ENCODE measurements at regions not wholly inside any gene's neighbourhood (a gene's known extent, or its start where the extent isn't known, plus 50 kb on each side); places are given as distances from the start of the nearest gene placed in this dataset.

- Histone ChIP-seq H3K4me1 (no peaks in the 10 kb centered on the region), H3K27ac (no peak overlapping the region), H3K4me3 (no peak overlapping the region), H3K4me2 (no peak overlapping the region), H3K9me3 (peaks cover under 1% of the 10 kb centered on the region; the same call in 1 of the 3 replicates)
- FAIRE-seq: no peak
- TF ChIP-seq RARB (CRISPR knock-in tag; IDR thresholded peaks at IDR 0.05) (no peak), KDM1A (IDR thresholded peaks at IDR 0.05; ENCODE audit: low read depth) (no peak), EHMT2 (IDR thresholded peaks at IDR 0.05; ENCODE audit: low read depth) (no peak), BHLHE40 (IDR thresholded peaks at IDR 0.05; ENCODE audit: low read depth, low read length) (no peak), HES2 (IDR thresholded peaks at IDR 0.05) (no peak), MAFK (IDR thresholded peaks at IDR 0.05; ENCODE audit: partially characterized antibody) (no peak), CBX2 (IDR thresholded peaks at IDR 0.05; ENCODE audit: borderline replicate concordance, low read depth) (no peak), PBX3 (IDR thresholded peaks at IDR 0.05) (no peak), SREBF2 (IDR thresholded peaks at IDR 0.05) (no peak), FOSL2 (IDR thresholded peaks at IDR 0.05) (no peak), FOSL2 (CRISPR knock-in tag; IDR thresholded peaks at IDR 0.05) (no peak), RFX5 (IDR thresholded peaks at IDR 0.05) (no peak), REST (IDR thresholded peaks at IDR 0.05) (no peak), E2F6 (IDR thresholded peaks at IDR 0.05; ENCODE audit: borderline replicate concordance, low read depth) (no peak), NPAS2 (CRISPR knock-in tag; IDR thresholded peaks at IDR 0.05; ENCODE audit: borderline replicate concordance) (no peak), ESRRA (IDR thresholded peaks at IDR 0.05; ENCODE audit: borderline replicate concordance, low read length) (no peak), EP300 (IDR thresholded peaks at IDR 0.05) (no peak), FOSB (CRISPR knock-in tag; IDR thresholded peaks at IDR 0.05) (no peak)
- ChIA-PET CTCF (no interaction called here), POLR2A (no interaction called here)
- ATAC-seq: no peak
- WGBS (ENCODE audit: missing lambda C conversion rate): 30% methylated on average over 2 of the region's 2 CpGs
- no peak for DNase-seq (ENCODE audit: low read depth in 1 of 2, low spot score in 1 of 2)
Measured at GRCh38 chr9:13929013-13929412, 384.9 kb downstream of the NFIB start.

GRCh38 chr9:13923381-13923780 is 390.6 kb downstream of the NFIB start:
- H3K4me1 ChIP-seq: no peaks in the 10 kb centered on the region
- no peak overlapping the region for H3K4me2 ChIP-seq
- H3K9me3 ChIP-seq: peaks cover 7% of the 10 kb centered on the region; the same call in 1 of the 3 replicates
- ChIA-PET CTCF (no interaction called here), POLR2A (no interaction called here)
- FAIRE-seq (no peak), ATAC-seq (no peak), DNase-seq (ENCODE audit: low read depth in 1 of 2, low spot score in 1 of 2) (no peak)
- TF ChIP-seq TP53 (CRISPR knock-in tag; IDR thresholded peaks at IDR 0.05): no peak
- TF ChIP-seq EHMT2 (IDR thresholded peaks at IDR 0.05; ENCODE audit: low read depth): no peak
- no peak for TF ChIP-seq CHD2 (IDR thresholded peaks at IDR 0.05; ENCODE audit: low read length, partially characterized antibody)
- no peak for TF ChIP-seq HMGXB4 (CRISPR knock-in tag; IDR thresholded peaks at IDR 0.05; ENCODE audit: borderline replicate concordance)
- no peak for TF ChIP-seq SREBF2 (IDR thresholded peaks at IDR 0.05)
- TF ChIP-seq BHLHE40 (IDR thresholded peaks at IDR 0.05; ENCODE audit: low read depth, low read length): no peak
- TF ChIP-seq ZNF302 (CRISPR knock-in tag; IDR thresholded peaks at IDR 0.05): no peak
- TF ChIP-seq NPAS2 (CRISPR knock-in tag; IDR thresholded peaks at IDR 0.05; ENCODE audit: borderline replicate concordance): no peak
- TF ChIP-seq CBX8 (IDR thresholded peaks at IDR 0.05): no peak
- TF ChIP-seq MAFK (IDR thresholded peaks at IDR 0.05; ENCODE audit: partially characterized antibody): no peak
- no peak for TF ChIP-seq MAZ (IDR thresholded peaks at IDR 0.05; ENCODE audit: borderline replicate concordance, low read depth, low read length)
- TF ChIP-seq RFX5 (IDR thresholded peaks at IDR 0.05): no peak
- no peak for TF ChIP-seq POLR2AphosphoS2 (conservative IDR thresholded peaks at IDR 0.05; ENCODE audit: low read length)
- no peak for TF ChIP-seq USF2 (IDR thresholded peaks at IDR 0.05)
- no peak for TF ChIP-seq ZFP36 (IDR thresholded peaks at IDR 0.05; ENCODE audit: borderline replicate concordance, partially characterized antibody)
- no peak for TF ChIP-seq HES2 (IDR thresholded peaks at IDR 0.05)
- TF ChIP-seq CHD4 (IDR thresholded peaks at IDR 0.05; ENCODE audit: borderline replicate concordance): no peak
- H3K27ac ChIP-seq: no peak overlapping the region
- no peak overlapping the region for H3K4me3 ChIP-seq
- 60% methylated on average over 4 of the region's 4 CpGs for WGBS (ENCODE audit: missing lambda C conversion rate)

Measured in A549 (cell line).